ENCODE measurements at regions not wholly inside any gene's neighbourhood (a gene's known extent, or its start where the extent isn't known, plus 50 kb on each side); places are given as distances from the start of the nearest gene placed in this dataset.

DNA sequence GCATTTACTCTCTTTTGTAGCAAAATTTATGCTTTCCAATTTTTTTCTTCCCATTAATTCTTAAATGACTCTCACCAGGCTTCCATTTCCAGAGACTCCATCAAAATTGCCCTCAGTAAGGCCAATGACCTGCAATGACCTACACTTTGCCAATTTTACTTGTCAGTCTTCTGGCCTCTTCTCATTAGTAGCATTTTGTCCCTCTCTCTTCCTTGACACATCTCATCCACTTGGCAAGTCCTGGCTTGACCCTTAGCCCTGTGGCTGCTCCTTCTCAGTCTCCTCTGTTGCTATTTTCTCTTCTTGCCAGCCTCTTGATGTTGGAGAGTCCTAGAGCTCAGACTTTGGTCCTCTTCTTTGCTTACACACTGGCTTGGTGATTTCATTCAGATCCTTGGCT, 166.1 kb upstream of the MTPN start:
- Histone ChIP-seq H3K27ac (no peak overlapping the region), H3K9me3 (no peaks in the 10 kb centered on the region), H3K36me3 (no peaks in the 10 kb centered on the region), H3K27me3 (no peaks in the 10 kb centered on the region), H3K4me1 (no peaks in the 10 kb centered on the region), H3K4me3 (no peak overlapping the region)
- DNase-seq: no peak
- no peak for TF ChIP-seq EP300 (IDR thresholded peaks at IDR 0.05)
- no peak for TF ChIP-seq POLR2A (IDR thresholded peaks at IDR 0.05)
- TF ChIP-seq POLR2AphosphoS5 (IDR thresholded peaks at IDR 0.05): no peak
- TF ChIP-seq, protein P1, sequence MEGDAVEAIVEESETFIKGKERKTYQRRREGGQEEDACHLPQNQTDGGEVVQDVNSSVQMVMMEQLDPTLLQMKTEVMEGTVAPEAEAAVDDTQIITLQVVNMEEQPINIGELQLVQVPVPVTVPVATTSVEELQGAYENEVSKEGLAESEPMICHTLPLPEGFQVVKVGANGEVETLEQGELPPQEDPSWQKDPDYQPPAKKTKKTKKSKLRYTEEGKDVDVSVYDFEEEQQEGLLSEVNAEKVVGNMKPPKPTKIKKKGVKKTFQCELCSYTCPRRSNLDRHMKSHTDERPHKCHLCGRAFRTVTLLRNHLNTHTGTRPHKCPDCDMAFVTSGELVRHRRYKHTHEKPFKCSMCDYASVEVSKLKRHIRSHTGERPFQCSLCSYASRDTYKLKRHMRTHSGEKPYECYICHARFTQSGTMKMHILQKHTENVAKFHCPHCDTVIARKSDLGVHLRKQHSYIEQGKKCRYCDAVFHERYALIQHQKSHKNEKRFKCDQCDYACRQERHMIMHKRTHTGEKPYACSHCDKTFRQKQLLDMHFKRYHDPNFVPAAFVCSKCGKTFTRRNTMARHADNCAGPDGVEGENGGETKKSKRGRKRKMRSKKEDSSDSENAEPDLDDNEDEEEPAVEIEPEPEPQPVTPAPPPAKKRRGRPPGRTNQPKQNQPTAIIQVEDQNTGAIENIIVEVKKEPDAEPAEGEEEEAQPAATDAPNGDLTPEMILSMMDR (IDR thresholded peaks at IDR 0.05): no peak
- ATAC-seq (ENCODE audit: low FRiP score in 2 of 2): no peak

- Histone ChIP-seq H3K4me3 (no peak overlapping the region), H3K27ac (no peak overlapping the region), H3K4me1 (no peaks in the 10 kb centered on the region), H3K36me3 (no peaks in the 10 kb centered on the region), H3K9me3 (no peaks in the 10 kb centered on the region), H3K27me3 (no peaks in the 10 kb centered on the region)
- 61 to 80% methylated on average over 2 of the region's 2 CpGs for WGBS, 2 donors
- no peak for DNase-seq
- no peak for TF ChIP-seq EP300 (IDR thresholded peaks at IDR 0.05)
- TF ChIP-seq POLR2A (IDR thresholded peaks at IDR 0.05): no peak
- TF ChIP-seq, protein P1 (IDR thresholded peaks at IDR 0.05): no peak
- no peak for TF ChIP-seq POLR2AphosphoS5 (IDR thresholded peaks at IDR 0.05)
- peak in 1 of 2 donors; percentile 19 for ATAC-seq (ENCODE audit: low FRiP score in 2 of 2)
These were observed 165.4 kb upstream of the MTPN start for GRCh38 chr7:136142583-136142982.

- ATAC-seq (ENCODE audit: low FRiP score in 2 of 2): no peak
- no peaks in the 10 kb centered on the region for H3K27me3 ChIP-seq
- no peak overlapping the region for H3K4me3 ChIP-seq
- no peaks in the 10 kb centered on the region for H3K4me1 ChIP-seq
- no peak for DNase-seq
- H3K9me3 ChIP-seq: no peaks in the 10 kb centered on the region
- TF ChIP-seq EP300 (IDR thresholded peaks at IDR 0.05) (no peak), POLR2A (IDR thresholded peaks at IDR 0.05) (no peak), POLR2AphosphoS5 (IDR thresholded peaks at IDR 0.05) (no peak)
- TF ChIP-seq, protein P1 (IDR thresholded peaks at IDR 0.05): no peak
- WGBS, 2 donors: 84 to 91% methylated on average over 3 of the region's 3 CpGs
- no peaks in the 10 kb centered on the region for H3K36me3 ChIP-seq
- H3K27ac ChIP-seq: no peak overlapping the region
These were observed 163.3 kb upstream of the MTPN start for GRCh38 chr7:136140469-136140868.

DNA sequence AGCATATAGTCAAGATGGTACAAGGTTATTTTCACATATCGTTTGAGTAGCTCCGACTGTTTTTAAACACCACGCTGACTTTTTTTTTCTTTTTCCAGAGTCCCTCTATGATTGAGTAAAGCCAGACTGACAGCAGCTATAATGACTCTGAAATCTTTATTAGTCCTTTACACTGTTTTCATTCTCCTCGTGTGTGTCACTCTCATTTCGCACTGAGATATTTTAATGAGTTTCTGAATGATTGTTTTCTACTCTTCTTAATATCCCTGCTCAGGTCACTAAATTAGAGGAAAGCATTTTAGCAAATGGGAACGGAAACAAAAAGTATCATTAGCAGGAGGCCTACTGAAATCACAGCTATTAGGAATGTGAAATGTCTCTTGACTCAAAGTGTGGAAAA, 162.3 kb upstream of the MTPN start:
- TF ChIP-seq EP300 (IDR thresholded peaks at IDR 0.05) (no peak), POLR2A (IDR thresholded peaks at IDR 0.05) (no peak), POLR2AphosphoS5 (IDR thresholded peaks at IDR 0.05) (no peak)
- TF ChIP-seq, protein P1 (IDR thresholded peaks at IDR 0.05): no peak
- 74% methylated on average over 6 of the region's 6 CpGs for WGBS, 2 donors

DNA sequence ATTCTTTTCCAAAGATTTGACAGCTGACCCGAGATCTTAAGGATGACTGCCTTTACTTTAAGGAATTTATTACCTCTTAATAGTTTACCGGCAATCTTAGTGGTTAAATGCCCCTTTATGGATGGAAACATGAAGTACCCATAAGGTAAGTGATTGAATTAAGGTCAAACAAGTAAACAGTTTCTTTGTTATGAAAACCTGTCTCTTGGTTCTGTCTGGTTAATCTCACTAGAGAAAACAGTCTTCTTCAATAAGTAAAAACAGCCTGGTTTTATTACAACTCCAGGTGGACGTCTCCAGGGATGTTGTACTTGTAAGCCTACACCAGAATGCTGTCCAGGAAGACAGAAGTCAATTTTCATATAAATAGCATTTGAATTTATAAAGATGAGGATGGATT, 161.8 kb upstream of the MTPN start:
- TF ChIP-seq POLR2A (IDR thresholded peaks at IDR 0.05): no peak
- TF ChIP-seq, protein P1 (IDR thresholded peaks at IDR 0.05): no peak
- no peak for TF ChIP-seq POLR2AphosphoS5 (IDR thresholded peaks at IDR 0.05)
- TF ChIP-seq EP300 (IDR thresholded peaks at IDR 0.05): no peak
- H3K9me3 ChIP-seq: no peaks in the 10 kb centered on the region
- no peaks in the 10 kb centered on the region for H3K4me1 ChIP-seq
- ATAC-seq (ENCODE audit: low FRiP score in 2 of 2) (no peak), DNase-seq (no peak)
- H3K4me3 ChIP-seq: no peak overlapping the region
- WGBS, 2 donors: 78 to 81% methylated on average over 3 of the region's 3 CpGs
- no peak overlapping the region for H3K27ac ChIP-seq
- H3K27me3 ChIP-seq: no peaks in the 10 kb centered on the region
- H3K36me3 ChIP-seq: no peaks in the 10 kb centered on the region

More for the DNA sequence above, 162.3 kb upstream of the MTPN start:
- Histone ChIP-seq H3K27ac (no peak overlapping the region), H3K4me1 (no peaks in the 10 kb centered on the region), H3K9me3 (no peaks in the 10 kb centered on the region), H3K27me3 (no peaks in the 10 kb centered on the region), H3K36me3 (no peaks in the 10 kb centered on the region), H3K4me3 (no peak overlapping the region)
- DNase-seq: no peak
- ATAC-seq (ENCODE audit: low FRiP score in 2 of 2): no peak

Data from upper lobe of left lung (tissue), 6 donors.